D721Med (cell line): ENCODE measurements at regions not wholly inside any gene's neighbourhood (a gene's known extent, or its start where the extent isn't known, plus 50 kb on each side); places are given as distances from the start of the nearest gene placed in this dataset.

Experiments used
- DNase-seq: peaks from one replicate; pipeline ENCODE4 v3.0.0; 2011; ENCODE audit warnings: low spot score; ENCODE audit not compliant: insufficient read length
- FAIRE-seq: peaks from 2 replicates; lab custom pipeline; 2011; peaks lifted over from hg19 to GRCh38; lab: Jason Lieb, UNC
- TF ChIP-seq, protein P1 (sequence below): IDR thresholded peaks from 2 replicates; pipeline ENCODE4 v1.5.1; 2012; ENCODE audit warnings: mild to moderate bottlenecking, control low read depth; ENCODE audit not compliant: insufficient read depth; ENCODE audit errors: missing control alignments

DNA sequence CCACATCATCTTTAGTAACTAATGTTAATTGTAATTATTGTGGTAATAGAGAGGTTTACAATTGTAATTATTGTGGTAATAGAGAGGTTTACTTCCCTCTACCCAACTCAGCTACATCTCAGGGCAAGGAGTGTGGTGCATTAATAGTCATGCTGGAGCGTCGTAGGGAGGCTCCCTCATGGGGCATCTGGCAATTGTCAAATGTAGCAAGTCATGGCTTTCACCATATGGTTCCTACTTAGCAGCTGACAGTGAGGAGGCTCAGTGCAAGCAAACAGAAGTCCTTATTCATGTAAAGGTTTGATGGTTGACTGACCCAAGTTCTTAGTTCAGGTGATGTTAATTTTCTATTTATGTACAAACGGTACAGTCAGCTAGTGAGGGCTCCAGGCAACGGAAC is 1012.0 kb downstream of the FLRT2 start:
- FAIRE-seq (no peak), DNase-seq (no peak)
- TF ChIP-seq, protein P1, sequence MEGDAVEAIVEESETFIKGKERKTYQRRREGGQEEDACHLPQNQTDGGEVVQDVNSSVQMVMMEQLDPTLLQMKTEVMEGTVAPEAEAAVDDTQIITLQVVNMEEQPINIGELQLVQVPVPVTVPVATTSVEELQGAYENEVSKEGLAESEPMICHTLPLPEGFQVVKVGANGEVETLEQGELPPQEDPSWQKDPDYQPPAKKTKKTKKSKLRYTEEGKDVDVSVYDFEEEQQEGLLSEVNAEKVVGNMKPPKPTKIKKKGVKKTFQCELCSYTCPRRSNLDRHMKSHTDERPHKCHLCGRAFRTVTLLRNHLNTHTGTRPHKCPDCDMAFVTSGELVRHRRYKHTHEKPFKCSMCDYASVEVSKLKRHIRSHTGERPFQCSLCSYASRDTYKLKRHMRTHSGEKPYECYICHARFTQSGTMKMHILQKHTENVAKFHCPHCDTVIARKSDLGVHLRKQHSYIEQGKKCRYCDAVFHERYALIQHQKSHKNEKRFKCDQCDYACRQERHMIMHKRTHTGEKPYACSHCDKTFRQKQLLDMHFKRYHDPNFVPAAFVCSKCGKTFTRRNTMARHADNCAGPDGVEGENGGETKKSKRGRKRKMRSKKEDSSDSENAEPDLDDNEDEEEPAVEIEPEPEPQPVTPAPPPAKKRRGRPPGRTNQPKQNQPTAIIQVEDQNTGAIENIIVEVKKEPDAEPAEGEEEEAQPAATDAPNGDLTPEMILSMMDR, result no peak

DNA sequence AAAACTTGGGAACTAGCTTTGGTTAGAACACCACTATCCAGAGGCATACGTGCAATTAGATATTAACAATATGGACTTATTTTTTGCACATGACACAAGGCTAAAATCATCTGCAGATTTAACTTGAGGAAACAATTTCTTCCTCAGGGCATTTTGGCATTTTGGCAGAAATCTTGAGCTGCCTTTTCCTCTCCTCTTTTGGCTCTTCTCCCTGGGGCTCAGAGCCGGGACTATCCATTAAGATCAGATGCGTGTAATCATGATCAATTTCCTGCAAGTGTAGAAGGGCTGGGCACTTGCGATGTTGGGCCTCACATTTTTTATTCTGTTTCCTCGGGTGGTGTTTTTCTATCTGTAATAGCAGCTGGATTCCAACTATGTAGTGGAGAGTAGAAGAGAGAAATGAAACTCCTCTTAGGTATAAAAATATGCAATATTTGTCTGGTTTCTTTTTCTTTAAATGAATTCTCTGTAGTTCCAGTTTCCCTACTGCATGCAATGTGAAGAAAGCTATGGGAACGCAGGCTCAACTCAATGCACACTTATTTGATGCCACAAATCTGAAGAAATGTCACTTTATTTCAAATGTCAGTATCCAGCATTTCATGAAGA is 1010.8 kb downstream of the FLRT2 start:
- FAIRE-seq (no peak), DNase-seq (no peak)
- TF ChIP-seq, protein P1, result no peak

DNA sequence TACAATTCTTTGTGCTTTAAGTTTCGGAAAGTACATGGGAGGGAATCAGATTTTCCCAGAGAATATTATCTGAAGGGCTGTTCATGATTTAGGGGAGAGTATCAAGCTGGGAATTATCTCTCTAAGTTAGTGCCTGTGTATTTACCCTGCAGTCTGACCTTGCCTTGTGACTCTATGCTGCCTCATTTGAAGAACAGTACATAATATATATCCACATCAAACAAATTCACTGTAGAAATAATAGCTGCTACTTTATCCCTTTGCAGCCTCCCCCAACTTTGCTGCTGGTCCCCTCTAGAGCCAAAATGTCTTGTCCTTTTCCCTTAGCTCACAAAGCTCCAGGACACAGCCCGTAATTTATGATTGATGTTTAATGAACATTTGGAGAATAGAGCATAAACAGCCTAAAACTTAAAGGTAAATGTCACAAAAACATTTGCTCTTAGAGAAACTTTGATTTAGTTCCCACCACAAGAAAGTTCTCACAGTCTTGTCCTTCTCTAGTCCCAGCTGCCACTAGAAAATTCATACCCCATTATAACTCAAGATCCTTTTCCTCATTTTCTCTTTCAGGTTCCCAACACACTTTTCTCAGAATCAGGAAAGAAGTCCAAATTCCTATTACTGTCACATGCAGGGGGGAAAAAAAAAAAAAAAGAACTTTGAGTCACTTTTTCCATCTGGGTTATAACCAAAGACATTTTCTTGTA is 1009.6 kb downstream of the FLRT2 start:
- TF ChIP-seq, protein P1, result no peak
- no peak for FAIRE-seq
- DNase-seq, result no peak

DNA sequence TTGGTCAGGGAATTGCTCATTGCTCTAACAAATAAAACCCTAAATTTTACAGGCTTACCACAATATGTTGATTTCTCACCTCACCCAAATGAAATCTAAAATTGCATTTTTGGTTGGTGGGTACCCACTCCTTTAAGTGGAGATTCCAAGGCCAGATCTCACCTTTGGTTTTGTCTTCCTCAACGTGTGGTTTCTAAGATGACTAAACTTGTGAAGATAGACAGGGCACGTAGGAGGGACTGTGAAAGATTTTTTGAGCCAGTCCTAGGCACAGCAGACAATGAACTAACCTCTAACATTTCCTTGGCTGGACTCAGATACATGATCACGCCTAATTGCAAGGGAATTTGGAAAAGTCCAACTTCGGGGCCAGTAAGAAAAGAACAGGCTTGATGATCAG is 1003.9 kb downstream of the FLRT2 start:
- TF ChIP-seq, protein P1, result no peak
- FAIRE-seq (no peak), DNase-seq (no peak)

DNA sequence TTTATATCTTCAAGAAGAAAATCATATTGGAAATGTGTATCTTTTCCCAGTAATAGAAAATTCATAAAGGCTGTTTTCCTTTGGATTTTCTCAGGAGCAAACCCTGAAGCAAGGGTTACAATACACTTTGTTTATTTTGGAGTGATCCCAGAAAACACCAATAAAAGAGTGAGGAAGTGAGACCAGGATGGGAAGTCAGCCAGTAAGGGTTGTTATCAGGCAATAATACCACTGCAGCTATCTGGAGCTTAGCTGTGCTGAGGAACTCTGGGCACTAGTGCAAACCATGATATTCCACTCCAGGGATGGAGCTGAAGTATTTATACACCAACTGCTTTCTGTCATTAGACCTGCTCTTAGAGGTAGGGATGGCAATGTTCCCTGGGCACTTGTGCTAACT is 1002.3 kb downstream of the FLRT2 start:
- FAIRE-seq, result no peak
- TF ChIP-seq, protein P1, result no peak
- no peak for DNase-seq

DNA sequence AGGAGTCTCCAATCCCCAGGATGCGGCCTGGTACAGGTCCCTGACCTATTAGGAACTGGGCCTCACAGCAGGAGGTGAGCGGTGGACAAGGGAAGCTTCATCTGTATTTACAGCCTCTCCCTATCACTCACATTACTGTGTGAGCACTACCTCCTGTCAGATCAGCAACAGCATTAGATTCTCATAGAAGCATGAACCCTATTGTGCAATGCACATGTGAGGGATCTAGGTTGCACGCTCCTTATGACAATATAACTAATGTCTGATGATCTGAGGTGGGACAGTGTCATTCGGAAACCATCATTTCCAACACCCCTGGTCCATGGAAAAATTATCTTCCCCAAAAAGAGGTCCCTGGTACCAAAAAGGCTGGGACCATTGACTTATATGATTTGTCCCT is 1000.5 kb downstream of the FLRT2 start:
- FAIRE-seq (no peak), DNase-seq (no peak)
- TF ChIP-seq, protein P1, result no peak

DNA sequence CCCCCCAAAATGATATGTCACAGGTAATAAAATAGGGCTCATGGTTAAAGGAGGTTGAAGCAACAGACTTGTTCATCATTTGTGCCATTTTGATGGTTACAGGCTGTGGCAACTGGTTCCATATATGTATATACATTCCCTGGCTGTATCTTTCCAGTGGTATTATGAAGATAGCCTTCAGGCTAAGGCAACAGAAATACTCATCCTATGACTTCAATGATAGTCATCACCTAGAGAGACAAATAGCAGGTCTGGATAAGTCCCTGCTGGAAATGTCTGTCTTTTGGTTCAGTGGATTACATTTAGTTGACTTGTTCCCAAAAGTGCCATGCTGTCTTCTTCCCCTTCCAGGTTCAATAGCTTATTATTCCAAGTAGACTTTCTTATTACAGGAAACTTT is 997.4 kb downstream of the FLRT2 start:
- FAIRE-seq, result no peak
- TF ChIP-seq, protein P1, result no peak
- DNase-seq, result no peak
